IMR-90 (cell line): ENCODE measurements at regions not wholly inside any gene's neighbourhood (a gene's known extent, or its start where the extent isn't known, plus 50 kb on each side); places are given as distances from the start of the nearest gene placed in this dataset.

ENCODE experiments used
- ATAC-seq: fragments of 200-7000 bp; cut with Tn5 transposase; 2 replicates; pipeline ENCODE4 v1.9.1; 2020; ENCODE audit warnings: low read depth, mild to moderate bottlenecking, moderate library complexity
- BruUV-seq: library from RNA; stranded (reverse); fragments of 400-500 nt; replicated peaks from 2 replicates; lab custom pipeline; 2021; lab: Mats Ljungman, UMichigan
- CTCF ChIA-PET: fragments of 300-600 bp; formaldehyde crosslinking; extraction: SDS; loops from one replicate; lab custom pipeline; 2021; ENCODE audit warnings: antibody characterized with exemption; lab: Yijun Ruan, JAX
- POLR2A ChIA-PET: fragments of 300-600 bp; sonication (Branson Sonifier 250); formaldehyde crosslinking; loops from one replicate; lab custom pipeline; 2022; ENCODE audit warnings: antibody characterized with exemption; ENCODE audit not compliant: unreplicated experiment; lab: Charles Lee
- DNase-seq: peaks from one replicate; pipeline ENCODE4 v3.0.0; 2013
- H2AFZ ChIP-seq: replicated peaks from 2 replicates; pipeline ENCODE3; 2013; ENCODE audit warnings: low read length, mild to moderate bottlenecking; ENCODE audit not compliant: poor library complexity
- H2AK5ac ChIP-seq: 2 replicates; pipeline ENCODE4 v1.6.1; 2013; ENCODE audit warnings: low read depth, low read length, inconsistent platforms
- H2AK9ac ChIP-seq: replicated peaks from 2 replicates; pipeline ENCODE3; 2013; ENCODE audit warnings: mild to moderate bottlenecking, low read depth, low read length, moderate library complexity; ENCODE audit not compliant: poor library complexity
- H2BK120ac ChIP-seq: 2 replicates; pipeline ENCODE4 v1.6.1; 2013; ENCODE audit warnings: low read depth, low read length, inconsistent platforms
- H2BK15ac ChIP-seq: 3 replicates; pipeline ENCODE4 v1.6.1; 2013; ENCODE audit warnings: low read depth, low read length, inconsistent platforms
- H2BK20ac ChIP-seq: 2 replicates; pipeline ENCODE4 v1.6.1; 2013; ENCODE audit warnings: low read depth, mild to moderate bottlenecking, inconsistent platforms, low read length, moderate library complexity
- H2BK5ac ChIP-seq: 2 replicates; pipeline ENCODE4 v1.6.1; 2013; ENCODE audit warnings: mild to moderate bottlenecking, low read depth, low read length, inconsistent platforms; ENCODE audit not compliant: poor library complexity, severe bottlenecking
- H3K14ac ChIP-seq: replicated peaks from 2 replicates; pipeline ENCODE4 v1.6.1; 2013; ENCODE audit warnings: low read depth, low read length, inconsistent platforms
- H3K18ac ChIP-seq: 2 replicates; pipeline ENCODE4 v1.6.1; 2013; ENCODE audit warnings: low read depth, low read length, control low read depth
- H3K23ac ChIP-seq: 2 replicates; pipeline ENCODE4 v1.6.1; 2013; ENCODE audit warnings: low read depth, low read length, inconsistent platforms
- H3K27ac ChIP-seq: 2 replicates; pipeline ENCODE4 v1.5.1; 2013; ENCODE audit warnings: mild to moderate bottlenecking, control low read depth, low read length; ENCODE audit not compliant: insufficient read depth
- H3K27me3 ChIP-seq: 2 replicates; pipeline ENCODE4 v1.6.1; 2013; ENCODE audit warnings: low read length; ENCODE audit not compliant: control insufficient read depth, insufficient read depth
- H3K36me3 ChIP-seq: 2 replicates; pipeline ENCODE4 v1.6.1; 2013; ENCODE audit warnings: low read length, mixed read lengths; ENCODE audit not compliant: control insufficient read depth, insufficient read depth
- H3K4ac ChIP-seq: 2 replicates; pipeline ENCODE4 v1.6.1; 2013; ENCODE audit warnings: low read depth, low read length, inconsistent platforms
- H3K4me1 ChIP-seq: 2 replicates; pipeline ENCODE4 v1.6.1; 2013; ENCODE audit warnings: low read length, mixed read lengths; ENCODE audit not compliant: control insufficient read depth, insufficient read depth
- H3K4me2 ChIP-seq: 2 replicates; pipeline ENCODE4 v1.6.1; 2013; ENCODE audit warnings: low read depth, mild to moderate bottlenecking, control low read depth, low read length, moderate library complexity
- H3K4me3 ChIP-seq: 2 replicates; pipeline ENCODE4 v1.5.1; 2013; ENCODE audit warnings: low read depth, mild to moderate bottlenecking, control low read depth, low read length, moderate library complexity; ENCODE audit not compliant: insufficient read depth
- H3K56ac ChIP-seq: 2 replicates; pipeline ENCODE4 v1.6.1; 2013; ENCODE audit warnings: low read length, inconsistent platforms; ENCODE audit not compliant: insufficient read depth; ENCODE audit errors: extremely low read depth
- H3K79me1 ChIP-seq, 2 experiments: 2 replicates each; pipeline ENCODE4 v1.6.1; 2013; ENCODE audit warnings: low read length in 2 of 2, inconsistent platforms in 1 of 2, low read depth in 1 of 2
- H3K9ac ChIP-seq: 2 replicates; pipeline ENCODE4 v1.6.1; 2013; ENCODE audit warnings: low read depth, low read length, control low read depth
- H3K9me1 ChIP-seq: 2 replicates; pipeline ENCODE4 v1.6.1; 2013; ENCODE audit warnings: low read length, inconsistent platforms; ENCODE audit not compliant: insufficient read depth
- H3K9me3 ChIP-seq: 2 replicates; pipeline ENCODE4 v1.6.1; 2013; ENCODE audit warnings: low read length; ENCODE audit not compliant: control insufficient read depth, insufficient read depth
- H4K20me1 ChIP-seq: 2 replicates; pipeline ENCODE4 v1.6.1; 2013; ENCODE audit warnings: low read length, inconsistent platforms; ENCODE audit not compliant: insufficient read depth
- H4K5ac ChIP-seq: 2 replicates; pipeline ENCODE4 v1.6.1; 2013; ENCODE audit warnings: mild to moderate bottlenecking, low read depth, low read length, control low read depth
- H4K8ac ChIP-seq, 2 experiments: 2 replicates each; pipeline ENCODE4 v1.6.1; 2013; ENCODE audit warnings: low read depth in 2 of 2, low read length in 2 of 2, control low read depth in 1 of 2, inconsistent platforms in 1 of 2
- H4K91ac ChIP-seq: 2 replicates; pipeline ENCODE4 v1.6.1; 2013; ENCODE audit warnings: low read depth, low read length, inconsistent platforms; ENCODE audit not compliant: insufficient read depth
- BHLHE40 ChIP-seq: fragments of 150-350 bp; IDR thresholded peaks from 2 replicates; pipeline ENCODE4 v1.6.1; 2016; ENCODE audit warnings: mild to moderate bottlenecking, low read depth, low read length
- RAD21 ChIP-seq: IDR thresholded peaks from 2 replicates; pipeline ENCODE4 v1.6.1; 2012; ENCODE audit warnings: low read length, improper control_type of control experiment
- RCOR1 ChIP-seq: IDR thresholded peaks from 2 replicates; pipeline ENCODE4 v1.6.1; 2012; ENCODE audit warnings: mild to moderate bottlenecking, low read length, improper control_type of control experiment; ENCODE audit not compliant: insufficient replicate concordance
- dilution Hi-C: fragments of 300-500 bp; cut with HindIII; formaldehyde crosslinking; loops from one replicate; pipeline ENCODE4 v1.14.3; 2018; ENCODE audit warnings: low sequenced_read_pairs; ENCODE audit not compliant: unreplicated experiment
- in situ Hi-C: fragments of 300-500 bp; cut with MboI; formaldehyde crosslinking; loops from 3 replicates; pipeline ENCODE4 v1.14.3; 2019; ENCODE audit warnings: low sequenced_read_pairs, inconsistent platforms, mixed read lengths
- intact Hi-C: fragments of 100-400 bp; cut with micrococcal nuclease; formaldehyde crosslinking; loops from 2 replicates; pipeline ENCODE4 v1.10.0; 2022
- TF ChIP-seq, protein P1 (sequence below): fragments of 150-350 bp; IDR thresholded peaks from 2 replicates; pipeline ENCODE4 v1.6.1; 2016; ENCODE audit warnings: low read depth, mild to moderate bottlenecking, low read length, moderate library complexity, borderline replicate concordance

GRCh38 chr4:81914623-81915022 is 442.9 kb upstream of the RASGEF1B start:
- Histone ChIP-seq H3K27me3 (no peaks in the 10 kb centered on the region), H3K9ac (no peak overlapping the region), H3K79me1 (no peaks in the 10 kb centered on the region), H3K4me3 (no peak overlapping the region), H4K20me1 (no peaks in the 10 kb centered on the region), H3K14ac (no peak overlapping the region), H2BK20ac (no peak overlapping the region), H3K27ac (no peak overlapping the region), H4K91ac (no peak overlapping the region), H2AFZ (no peak overlapping the region), H3K9me3 (no peaks in the 10 kb centered on the region), H3K23ac (no peak overlapping the region), H3K4me1 (no peaks in the 10 kb centered on the region), H2BK5ac (no peak overlapping the region), H2BK120ac (no peak overlapping the region), H3K36me3 (no peaks in the 10 kb centered on the region), H2AK9ac (no peak overlapping the region), H2AK5ac (no peak overlapping the region), H2BK15ac (no peak overlapping the region), H3K56ac (no peak overlapping the region), H3K4me2 (no peak overlapping the region), H4K8ac (no peak overlapping the region), H3K4ac (no peak overlapping the region), H3K9me1 (no peaks in the 10 kb centered on the region), H4K5ac (no peak overlapping the region), H3K18ac (no peak overlapping the region)
- in situ Hi-C loops (no loop called here), dilution Hi-C loops (no loop called here), intact Hi-C loops (no loop called here)
- BruUV-seq: no TSS peak
- no peak for TF ChIP-seq BHLHE40
- TF ChIP-seq RAD21: no peak
- TF ChIP-seq RCOR1: no peak
- TF ChIP-seq, protein P1, sequence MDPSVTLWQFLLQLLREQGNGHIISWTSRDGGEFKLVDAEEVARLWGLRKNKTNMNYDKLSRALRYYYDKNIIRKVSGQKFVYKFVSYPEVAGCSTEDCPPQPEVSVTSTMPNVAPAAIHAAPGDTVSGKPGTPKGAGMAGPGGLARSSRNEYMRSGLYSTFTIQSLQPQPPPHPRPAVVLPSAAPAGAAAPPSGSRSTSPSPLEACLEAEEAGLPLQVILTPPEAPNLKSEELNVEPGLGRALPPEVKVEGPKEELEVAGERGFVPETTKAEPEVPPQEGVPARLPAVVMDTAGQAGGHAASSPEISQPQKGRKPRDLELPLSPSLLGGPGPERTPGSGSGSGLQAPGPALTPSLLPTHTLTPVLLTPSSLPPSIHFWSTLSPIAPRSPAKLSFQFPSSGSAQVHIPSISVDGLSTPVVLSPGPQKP: no peak
- CTCF ChIA-PET: no interaction called here
- ATAC-seq (no peak), DNase-seq (no peak)
- POLR2A ChIA-PET: no interaction called here
